OCI-LY1 (cell line): ENCODE measurements at regions not wholly inside any gene's neighbourhood (a gene's known extent, or its start where the extent isn't known, plus 50 kb on each side); places are given as distances from the start of the nearest gene placed in this dataset.

Source experiments
- CTCF ChIP-seq: fragments of 200-600 bp; sonication (generic), shearing (Covaris generic); IDR thresholded peaks from 2 replicates; pipeline ENCODE4 v1.5.1; 2017; ENCODE audit warnings: mild to moderate bottlenecking, antibody characterized with exemption, low read length, moderate library complexity, mixed read lengths
- EZH2 ChIP-seq: fragments of 200-600 bp; sonication (generic), shearing (Covaris generic); IDR thresholded peaks from 2 replicates; pipeline ENCODE4 v1.8.0; 2017; ENCODE audit warnings: borderline replicate concordance, mixed run types, mild to moderate bottlenecking, antibody characterized with exemption, low read length, moderate library complexity, mixed read lengths

GRCh38 chr5:99068944-99069650 is 140.3 kb upstream of the CHD1 start:
- TF ChIP-seq CTCF (no peak), EZH2 (no peak)
